Endodermal cell (in vitro differentiated cells): ENCODE measurements at regions not wholly inside any gene's neighbourhood (a gene's known extent, or its start where the extent isn't known, plus 50 kb on each side); places are given as distances from the start of the nearest gene placed in this dataset.

Experiments used
- DNase-seq: peaks from one replicate; pipeline ENCODE4 v3.0.0-alpha.2; 2017
- H3K27ac ChIP-seq: 2 replicates; pipeline ENCODE4 v1.5.1; 2013; ENCODE audit warnings: mild to moderate bottlenecking, low read depth, low read length, moderate library complexity
- H3K27me3 ChIP-seq: 2 replicates; pipeline ENCODE4 v1.6.1; 2013; ENCODE audit warnings: mild to moderate bottlenecking, low read length, moderate library complexity; ENCODE audit not compliant: insufficient read depth, control insufficient read depth, poor library complexity, severe bottlenecking
- H3K36me3 ChIP-seq: 2 replicates; pipeline ENCODE4 v1.7.0; 2013; ENCODE audit warnings: mild to moderate bottlenecking, low read length, moderate library complexity; ENCODE audit not compliant: control insufficient read depth, insufficient read depth
- H3K4me1 ChIP-seq: one replicate; pipeline ENCODE4 v1.7.0; 2013; ENCODE audit warnings: low read length; ENCODE audit not compliant: control insufficient read depth, insufficient read depth
- H3K4me3 ChIP-seq: 2 replicates; pipeline ENCODE4 v1.5.1; 2013; ENCODE audit warnings: mild to moderate bottlenecking, low read length, moderate library complexity
- H3K9ac ChIP-seq: 2 replicates; pipeline ENCODE4 v1.6.1; 2013; ENCODE audit warnings: mild to moderate bottlenecking, low read length, moderate library complexity; ENCODE audit not compliant: poor library complexity, severe bottlenecking; ENCODE audit errors: extremely low read depth
- H3K9me3 ChIP-seq: 2 replicates; pipeline ENCODE4 v1.6.1; 2013; ENCODE audit warnings: mild to moderate bottlenecking, low read length, moderate library complexity; ENCODE audit not compliant: control insufficient read depth
- H3K27ac Mint-ChIP-seq: 2 replicates; pipeline ENCODE4 v1.8.0; 2020; ENCODE audit warnings: mixed read lengths
- H3K27me3 Mint-ChIP-seq: 2 replicates; pipeline ENCODE4 v1.8.0; 2021; ENCODE audit warnings: mild to moderate bottlenecking, mixed read lengths; ENCODE audit not compliant: insufficient read depth
- H3K36me3 Mint-ChIP-seq: 2 replicates; pipeline ENCODE4 v1.8.0; 2020; ENCODE audit warnings: low read depth, mixed read lengths
- H3K4me1 Mint-ChIP-seq: 2 replicates; pipeline ENCODE4 v1.8.0; 2020; ENCODE audit warnings: mixed read lengths
- H3K4me3 Mint-ChIP-seq: 2 replicates; pipeline ENCODE4 v1.8.0; 2020; ENCODE audit warnings: mild to moderate bottlenecking, moderate library complexity, mixed read lengths
- H3K9me3 Mint-ChIP-seq: 2 replicates; pipeline ENCODE4 v1.8.0; 2020; ENCODE audit warnings: mild to moderate bottlenecking, mixed read lengths
- CTCF ChIP-seq: fragments of 200-600 bp; sonication (generic); conservative IDR thresholded peaks from 2 replicates; pipeline ENCODE4 v1.5.0; 2021; ENCODE audit warnings: antibody characterized with exemption, mild to moderate bottlenecking
- WGBS, 2 experiments: methylation state at CpG; one replicate each; pipeline versions ENCODE4 v1.1.5 to v1.1.7; 2013; ENCODE audit warnings: missing lambda C conversion rate in 2 of 2, mixed read lengths in 1 of 2; ENCODE audit not compliant: insufficient coverage in 1 of 2, insufficient read length in 1 of 2; 5-methylcytosine and 5-hydroxymethylcytosine counted together

- H3K27ac Mint-ChIP-seq = no peak overlapping the region
- H3K9me3 Mint-ChIP-seq = no peaks in the 10 kb centered on the region
- 93% methylated on average over 3 of the region's 3 CpGs for WGBS, 2 experiments
- Histone ChIP-seq H3K4me3 (no peak overlapping the region), H3K27ac (no peak overlapping the region), H3K27me3 (no peaks in the 10 kb centered on the region), H3K36me3 (no peaks in the 10 kb centered on the region), H3K9ac (no peak overlapping the region), H3K9me3 (no peaks in the 10 kb centered on the region), H3K4me1 (no peaks in the 10 kb centered on the region)
- H3K27me3 Mint-ChIP-seq = no peaks in the 10 kb centered on the region
- DNase-seq = no peak
- peaks cover 7% of the 10 kb centered on the region for H3K4me1 Mint-ChIP-seq
- no peak overlapping the region for H3K4me3 Mint-ChIP-seq
- H3K36me3 Mint-ChIP-seq = no peaks in the 10 kb centered on the region
- TF ChIP-seq CTCF = no peak
These were observed 101.4 kb upstream of the CEP85L start for GRCh38 chr6:118752803-118753202.

GRCh38 chr6:118751072-118751471 lies 99.7 kb upstream of the CEP85L start:
- Histone ChIP-seq H3K27ac (no peak overlapping the region), H3K27me3 (no peaks in the 10 kb centered on the region), H3K9ac (no peak overlapping the region), H3K36me3 (no peaks in the 10 kb centered on the region), H3K9me3 (no peaks in the 10 kb centered on the region), H3K4me3 (no peak overlapping the region), H3K4me1 (no peaks in the 10 kb centered on the region)
- Mint-ChIP-seq H3K9me3 (no peaks in the 10 kb centered on the region), H3K27me3 (no peaks in the 10 kb centered on the region), H3K36me3 (no peaks in the 10 kb centered on the region), H3K27ac (no peak overlapping the region), H3K4me3 (no peak overlapping the region), H3K4me1 (peaks cover 7% of the 10 kb centered on the region)
- TF ChIP-seq CTCF = no peak
- DNase-seq = no peak
- WGBS, 2 experiments = 90 to 91% methylated on average over 3 of the region's 3 CpGs

- no peak overlapping the region for H3K4me3 ChIP-seq
- no peak overlapping the region for H3K27ac Mint-ChIP-seq
- H3K27ac ChIP-seq = no peak overlapping the region
- no peak overlapping the region for H3K9ac ChIP-seq
- H3K9me3 Mint-ChIP-seq = no peaks in the 10 kb centered on the region
- peaks cover 7% of the 10 kb centered on the region for H3K4me1 Mint-ChIP-seq
- H3K36me3 ChIP-seq = no peaks in the 10 kb centered on the region
- H3K36me3 Mint-ChIP-seq = no peaks in the 10 kb centered on the region
- WGBS, 2 experiments = 96 to 100% methylated on average over 2 of the region's 2 CpGs
- no peak for TF ChIP-seq CTCF
- no peak overlapping the region for H3K4me3 Mint-ChIP-seq
- H3K27me3 Mint-ChIP-seq = no peaks in the 10 kb centered on the region
- no peaks in the 10 kb centered on the region for H3K9me3 ChIP-seq
- no peak for DNase-seq
- no peaks in the 10 kb centered on the region for H3K27me3 ChIP-seq
- no peaks in the 10 kb centered on the region for H3K4me1 ChIP-seq
These were observed 98.8 kb upstream of the CEP85L start for GRCh38 chr6:118750143-118750542.
